NT2/D1 (cell line): ENCODE measurements at regions not wholly inside any gene's neighbourhood (a gene's known extent, or its start where the extent isn't known, plus 50 kb on each side); places are given as distances from the start of the nearest gene placed in this dataset.

Source experiments
- DNase-seq: peaks from one replicate; pipeline ENCODE4 v3.0.0-alpha.2; 2011; ENCODE audit warnings: low read depth, low spot score
- H3K27me3 ChIP-seq: 2 replicates; pipeline ENCODE4 v1.6.0; 2011; ENCODE audit warnings: mild to moderate bottlenecking; ENCODE audit not compliant: insufficient read length, insufficient read depth
- H3K36me3 ChIP-seq: 2 replicates; pipeline ENCODE4 v1.6.1; 2011; ENCODE audit warnings: mild to moderate bottlenecking, low read length, mixed read lengths; ENCODE audit not compliant: insufficient read depth, insufficient read length
- H3K4me1 ChIP-seq: 2 replicates; pipeline ENCODE4 v1.5.1; 2011; ENCODE audit not compliant: insufficient read depth, insufficient read length
- H3K4me3 ChIP-seq: 2 replicates; pipeline ENCODE4 v1.5.1; 2011; ENCODE audit warnings: low read depth; ENCODE audit not compliant: insufficient read length
- H3K9ac ChIP-seq: 2 replicates; pipeline ENCODE4 v1.6.0; 2011; ENCODE audit warnings: low read depth; ENCODE audit not compliant: insufficient read length
- H3K9me3 ChIP-seq: 2 replicates; pipeline ENCODE4 v1.5.1; 2011; ENCODE audit warnings: mild to moderate bottlenecking, low read length; ENCODE audit not compliant: insufficient read depth
- SUZ12 ChIP-seq: IDR thresholded peaks from 2 replicates; pipeline ENCODE4 v1.6.1; 2011; ENCODE audit not compliant: insufficient read length, insufficient read depth; ENCODE audit errors: extremely low read depth
- YY1 ChIP-seq: IDR thresholded peaks from 2 replicates; pipeline ENCODE4 v1.6.1; 2011; ENCODE audit not compliant: insufficient read length, insufficient read depth
- ZNF274 ChIP-seq: IDR thresholded peaks from 2 replicates; pipeline ENCODE4 v1.6.1; 2011; ENCODE audit warnings: mild to moderate bottlenecking, low read depth, low read length

DNA sequence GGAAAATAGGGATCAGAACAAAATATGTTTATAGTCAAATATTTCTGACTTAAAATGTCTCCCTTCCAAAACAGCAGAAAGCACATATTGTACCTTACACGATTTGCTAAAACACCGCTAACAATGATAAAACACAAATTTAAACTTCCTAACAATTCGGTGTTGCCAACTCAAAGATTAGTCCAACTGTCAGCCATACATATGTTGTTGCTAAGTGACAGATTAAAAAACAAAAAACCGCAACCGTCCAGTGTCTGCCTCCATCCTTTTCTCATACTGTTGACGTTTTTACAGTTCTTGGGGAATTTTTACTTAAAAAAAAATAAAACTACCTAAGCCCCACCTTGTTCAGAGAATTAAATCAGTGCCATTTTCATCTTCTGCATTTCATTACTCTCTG is 118.0 kb downstream of the RAB11FIP2 start:
- no peak for TF ChIP-seq ZNF274
- no peak for TF ChIP-seq SUZ12
- TF ChIP-seq YY1: no peak
- H3K27me3 ChIP-seq: no peaks in the 10 kb centered on the region
- no peaks in the 10 kb centered on the region for H3K36me3 ChIP-seq
- H3K9me3 ChIP-seq: no peaks in the 10 kb centered on the region
- no peaks in the 10 kb centered on the region for H3K4me1 ChIP-seq
- H3K4me3 ChIP-seq: no peak overlapping the region
- H3K9ac ChIP-seq: no peak overlapping the region
- DNase-seq: no peak

DNA sequence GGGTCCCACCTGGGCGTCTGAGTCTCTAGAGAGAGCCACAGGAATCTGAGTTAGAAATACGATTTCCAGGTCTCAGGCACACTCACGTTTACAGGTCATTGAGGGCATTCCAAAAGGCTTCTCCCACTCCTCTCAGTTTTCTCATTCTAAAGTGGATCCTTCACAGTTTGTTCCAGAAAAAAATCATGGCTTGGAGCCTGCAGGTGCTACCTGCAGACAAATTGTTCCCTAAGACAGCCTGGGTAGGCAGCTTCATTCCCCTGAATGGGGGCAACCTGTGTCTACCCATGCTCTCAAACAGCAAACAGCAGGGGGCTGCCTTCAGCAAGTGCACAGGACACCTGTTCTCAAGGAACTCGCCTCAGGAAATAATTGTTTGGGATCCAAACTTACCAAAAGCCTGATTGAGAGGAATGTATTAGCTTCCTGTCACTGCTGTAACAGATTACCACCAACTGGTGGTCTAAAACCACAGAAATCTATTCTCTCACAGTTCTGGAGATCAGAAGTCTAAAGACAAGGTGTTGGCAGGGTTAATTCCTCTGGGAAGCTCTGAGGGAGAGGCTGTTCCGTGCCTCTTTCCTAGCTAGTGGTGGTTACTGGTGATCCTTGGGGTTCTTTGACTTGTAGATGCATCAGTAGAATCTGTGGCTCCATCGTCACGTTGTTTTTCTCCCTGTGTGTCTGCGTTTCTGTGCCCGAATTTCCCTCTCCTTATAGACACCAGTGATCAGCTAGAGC is 117.2 kb downstream of the RAB11FIP2 start:
- Histone ChIP-seq H3K36me3 (no peaks in the 10 kb centered on the region), H3K9me3 (no peaks in the 10 kb centered on the region), H3K27me3 (no peaks in the 10 kb centered on the region), H3K4me1 (no peaks in the 10 kb centered on the region), H3K9ac (no peak overlapping the region), H3K4me3 (no peak overlapping the region)
- TF ChIP-seq YY1 (no peak), SUZ12 (no peak), ZNF274 (no peak)
- no peak for DNase-seq

DNA sequence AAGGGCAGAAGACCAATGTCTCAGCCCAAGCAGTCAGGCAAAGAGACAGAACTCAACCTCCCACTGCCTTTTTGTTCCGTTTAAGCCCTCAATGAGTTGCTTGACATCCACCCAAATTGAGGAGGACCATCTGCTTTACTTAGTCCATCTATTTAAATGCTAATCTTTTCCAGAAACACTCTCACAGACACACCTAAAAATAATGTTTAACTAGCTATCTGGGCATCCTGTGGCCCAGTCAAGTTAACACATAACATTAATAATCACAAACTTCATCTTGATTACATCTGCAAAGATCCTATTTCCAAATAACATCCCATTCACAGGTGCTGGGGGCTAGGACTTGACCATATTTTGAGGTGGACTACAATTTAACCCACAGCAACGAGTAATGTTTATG is 115.7 kb downstream of the RAB11FIP2 start:
- H3K4me1 ChIP-seq: peaks cover 2% of the 10 kb centered on the region

DNA sequence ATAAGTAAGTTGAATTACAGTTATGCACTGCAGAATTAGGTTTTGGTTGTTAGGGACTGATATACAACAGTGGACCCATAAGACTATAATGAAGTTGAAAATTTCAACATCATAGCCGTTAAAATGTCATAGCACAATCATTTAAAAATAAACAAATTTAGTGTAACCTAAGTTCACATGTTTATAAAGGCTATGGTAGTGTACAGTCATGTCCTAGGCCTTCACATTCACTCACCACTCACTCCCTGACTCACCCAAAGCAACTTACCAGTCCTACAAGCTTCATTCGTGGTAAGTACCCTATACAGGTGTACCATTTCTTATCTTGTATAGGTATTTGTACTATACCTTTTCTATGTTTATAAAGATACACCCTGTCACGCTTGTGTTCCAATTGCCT is 113.7 kb downstream of the RAB11FIP2 start:
- H3K27me3 ChIP-seq: no peaks in the 10 kb centered on the region
- DNase-seq: no peak
- no peaks in the 10 kb centered on the region for H3K36me3 ChIP-seq
- H3K9ac ChIP-seq: no peak overlapping the region
- H3K4me3 ChIP-seq: no peak overlapping the region
- H3K4me1 ChIP-seq: peaks cover 2% of the 10 kb centered on the region
- no peaks in the 10 kb centered on the region for H3K9me3 ChIP-seq
- TF ChIP-seq ZNF274 (no peak), YY1 (no peak), SUZ12 (no peak)

More for the DNA sequence above, 115.7 kb downstream of the RAB11FIP2 start:
- TF ChIP-seq ZNF274 (no peak), YY1 (no peak), SUZ12 (no peak)
- Histone ChIP-seq H3K36me3 (no peaks in the 10 kb centered on the region), H3K27me3 (no peaks in the 10 kb centered on the region), H3K9me3 (no peaks in the 10 kb centered on the region), H3K4me3 (no peak overlapping the region), H3K9ac (no peak overlapping the region)
- DNase-seq: no peak

DNA sequence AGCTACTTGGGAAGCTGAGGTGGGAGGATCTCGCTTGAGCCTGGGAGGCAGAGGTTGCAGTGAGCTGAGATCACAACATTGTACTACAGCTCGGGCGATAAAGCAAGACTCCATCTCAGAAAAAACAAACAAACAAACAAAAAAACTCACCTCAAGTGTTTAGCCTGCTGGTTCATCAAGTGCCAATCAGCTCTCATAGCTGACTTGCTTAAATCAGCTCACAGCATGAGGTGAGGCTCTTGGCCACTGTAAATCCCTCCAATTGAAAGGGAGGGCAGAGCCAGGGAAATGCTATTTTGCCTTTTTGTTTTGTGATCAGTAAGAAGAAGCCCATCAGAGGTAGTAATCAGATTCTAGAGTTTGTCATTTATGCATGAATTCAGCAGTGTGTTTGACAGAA is 112.3 kb downstream of the RAB11FIP2 start:
- H3K9me3 ChIP-seq: no peaks in the 10 kb centered on the region
- no peak overlapping the region for H3K4me3 ChIP-seq
- peak; percentile 15 for DNase-seq
- TF ChIP-seq ZNF274 (no peak), SUZ12 (no peak)
- H3K27me3 ChIP-seq: no peaks in the 10 kb centered on the region
- peaks cover 2% of the 10 kb centered on the region for H3K4me1 ChIP-seq
- H3K9ac ChIP-seq: no peak overlapping the region
- H3K36me3 ChIP-seq: no peaks in the 10 kb centered on the region

DNA sequence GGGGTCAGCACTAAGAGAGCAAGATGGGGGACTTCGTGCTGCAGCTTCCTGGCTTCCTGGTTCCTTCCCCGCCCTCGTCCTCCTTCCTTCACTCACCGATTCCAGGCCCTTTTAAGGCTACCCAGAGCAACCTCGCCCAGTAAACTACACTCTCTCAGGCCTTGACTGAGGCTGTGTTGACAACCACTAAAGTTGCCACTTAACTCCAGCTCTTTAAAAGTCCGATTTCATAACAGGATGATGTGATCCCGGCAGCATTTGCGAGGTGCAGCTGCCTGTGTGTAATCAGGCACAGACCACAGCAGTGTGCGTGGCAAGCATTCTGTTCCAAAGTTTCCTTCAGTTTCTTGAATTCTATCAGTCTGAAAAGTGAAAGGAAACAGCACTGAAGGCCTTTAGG is 110.6 kb downstream of the RAB11FIP2 start:
- Histone ChIP-seq H3K9ac (no peak overlapping the region), H3K27me3 (no peaks in the 10 kb centered on the region), H3K4me1 (peaks cover 2% of the 10 kb centered on the region), H3K4me3 (no peak overlapping the region), H3K36me3 (no peaks in the 10 kb centered on the region), H3K9me3 (no peaks in the 10 kb centered on the region)
- TF ChIP-seq ZNF274: no peak
- no peak for TF ChIP-seq SUZ12
- TF ChIP-seq YY1: no peak
- no peak for DNase-seq

DNA sequence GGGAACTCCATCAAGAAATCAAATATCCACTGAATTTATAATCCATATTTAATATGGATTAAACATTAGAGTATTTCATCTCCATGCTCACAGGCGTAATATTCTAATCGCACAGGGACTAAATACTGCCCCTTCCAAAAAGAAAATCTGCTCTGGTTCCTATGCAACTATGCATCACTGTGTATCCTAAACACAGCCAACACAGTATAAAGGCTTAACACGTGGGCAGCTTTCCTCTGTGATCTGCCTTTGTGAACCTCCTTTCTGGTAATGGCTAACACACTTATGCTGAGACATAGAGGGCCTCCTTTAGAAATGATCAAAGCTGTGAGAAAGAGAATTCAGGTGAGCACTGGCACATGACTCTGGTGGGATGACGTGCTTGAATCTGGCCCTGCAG is 110.2 kb downstream of the RAB11FIP2 start:
- TF ChIP-seq ZNF274: no peak
- TF ChIP-seq YY1: no peak
- TF ChIP-seq SUZ12: no peak

More for the DNA sequence above, 110.2 kb downstream of the RAB11FIP2 start:
- no peaks in the 10 kb centered on the region for H3K27me3 ChIP-seq
- DNase-seq: no peak
- H3K4me3 ChIP-seq: no peak overlapping the region
- H3K36me3 ChIP-seq: no peaks in the 10 kb centered on the region
- H3K9ac ChIP-seq: no peak overlapping the region
- no peaks in the 10 kb centered on the region for H3K9me3 ChIP-seq
- H3K4me1 ChIP-seq: peaks cover 2% of the 10 kb centered on the region
